Vagina (tissue), 2 donors: ENCODE measurements at regions not wholly inside any gene's neighbourhood (a gene's known extent, or its start where the extent isn't known, plus 50 kb on each side); places are given as distances from the start of the nearest gene placed in this dataset.
"Not testable (repeated sequence)": the region's sequence is repeated elsewhere in the genome, so short reads cannot be mapped to it uniquely, and the experiment has no call there.

Experiments
- DNase-seq, 2 donors: peaks; one replicate each; pipeline ENCODE4 v3.0.0-alpha.2; 2017; ENCODE audit errors: extremely low spot score in 2 of 2
- H3K27ac ChIP-seq: fragments of 200-600 bp; sonication (generic); one replicate; pipeline ENCODE4 v1.5.1; 2019
- H3K27me3 ChIP-seq: fragments of 200-600 bp; sonication (generic); one replicate; pipeline ENCODE4 v1.5.1; 2019
- H3K36me3 ChIP-seq, 2 donors: fragments of 200-600 bp; sonication (generic); one replicate each; pipeline ENCODE4 v1.5.1; 2017 to 2019
- H3K4me1 ChIP-seq: fragments of 200-600 bp; sonication (generic); one replicate; pipeline ENCODE4 v1.5.1; 2019
- H3K4me3 ChIP-seq, 2 donors: fragments of 200-600 bp; sonication (generic); 1 replicate in 1 of 2; 2 replicates in 1 of 2; pipeline ENCODE4 v1.5.1; 2016 to 2019
- H3K9me3 ChIP-seq: fragments of 200-600 bp; sonication (generic); one replicate; pipeline ENCODE4 v1.5.1; 2019
- POLR2A ChIP-seq, 2 donors: fragments of 450-650 bp; IDR thresholded peaks; one replicate each; pipeline ENCODE4 v1.6.1; 2017; ENCODE audit warnings: antibody characterized with exemption in 2 of 2, mild to moderate bottlenecking in 2 of 2, moderate library complexity in 2 of 2
- POLR2AphosphoS5 ChIP-seq, 2 donors: sonication (generic); formaldehyde crosslinking; IDR thresholded peaks; one replicate each; pipeline ENCODE4 v1.9.0; 2017; ENCODE audit warnings: antibody characterized with exemption in 2 of 2, mild to moderate bottlenecking in 2 of 2, low read depth in 1 of 2; ENCODE audit not compliant: insufficient read depth in 1 of 2
- intact Hi-C: fragments of 100-400 bp; cut with DNase I; formaldehyde crosslinking; loops from one replicate; pipeline ENCODE4 v1.15.1; 2023
- TF ChIP-seq, protein P1 (sequence below), 3 experiments: fragments of 450-650 bp in 2 of 3; fragments of 200-600 bp in 1 of 3; sonication (generic) in 1 of 3; IDR thresholded peaks; one replicate each; pipeline ENCODE4 v1.5.1; 2017 to 2019; ENCODE audit warnings: antibody characterized with exemption in 3 of 3, mild to moderate bottlenecking in 2 of 3, moderate library complexity in 2 of 3

DNA sequence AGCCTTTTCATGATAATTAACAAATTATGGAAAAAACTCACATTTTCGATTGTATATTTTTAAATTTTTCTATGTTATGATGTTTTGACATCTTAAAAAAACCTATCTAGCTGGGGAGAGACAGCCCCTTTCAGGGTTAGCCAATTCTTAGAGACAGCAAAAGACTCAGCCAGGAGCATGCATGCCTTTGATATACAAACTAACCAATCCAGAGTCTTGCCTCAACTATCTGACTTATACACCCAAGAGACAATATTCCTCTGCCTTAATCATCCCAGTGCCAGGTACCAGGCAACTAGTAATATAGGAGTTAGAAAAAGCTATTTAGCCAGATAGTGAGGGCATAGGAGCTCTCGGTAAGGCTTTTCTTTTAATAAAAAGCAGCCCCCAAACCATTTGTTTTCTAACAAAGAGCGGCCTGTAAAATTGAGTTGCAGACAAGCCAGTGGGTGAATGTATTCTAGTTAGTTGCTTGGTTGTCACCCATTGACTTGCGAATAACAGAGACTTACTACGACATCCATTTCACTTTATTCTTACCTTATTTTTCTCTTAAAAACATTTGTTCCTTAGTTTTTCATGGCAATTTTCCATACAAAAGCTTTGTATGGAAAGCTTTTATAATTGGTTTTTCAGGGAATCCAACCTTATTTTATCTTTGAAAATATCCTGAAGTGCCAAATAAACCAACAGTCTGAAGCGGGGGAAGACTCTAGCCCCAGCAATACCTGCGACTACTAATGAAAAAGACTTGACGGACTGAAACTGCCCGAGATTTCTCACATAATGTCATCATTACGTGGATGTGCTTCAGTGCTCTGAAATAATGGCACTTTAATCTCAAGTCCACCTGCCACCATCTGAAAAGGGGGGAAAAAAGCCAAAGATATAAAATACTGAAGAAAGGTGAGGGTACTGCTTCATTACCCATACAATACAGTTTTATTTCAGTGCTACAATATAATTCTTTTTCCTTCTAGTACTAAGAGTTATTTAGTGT, 64.6 kb upstream of the ATP2C1 start:
- H3K9me3 ChIP-seq, result no peaks in the 10 kb centered on the region
- no peak for DNase-seq
- no peaks in the 10 kb centered on the region for H3K4me1 ChIP-seq
- TF ChIP-seq POLR2A (IDR thresholded peaks at IDR 0.05), result no peak
- TF ChIP-seq, protein P1, sequence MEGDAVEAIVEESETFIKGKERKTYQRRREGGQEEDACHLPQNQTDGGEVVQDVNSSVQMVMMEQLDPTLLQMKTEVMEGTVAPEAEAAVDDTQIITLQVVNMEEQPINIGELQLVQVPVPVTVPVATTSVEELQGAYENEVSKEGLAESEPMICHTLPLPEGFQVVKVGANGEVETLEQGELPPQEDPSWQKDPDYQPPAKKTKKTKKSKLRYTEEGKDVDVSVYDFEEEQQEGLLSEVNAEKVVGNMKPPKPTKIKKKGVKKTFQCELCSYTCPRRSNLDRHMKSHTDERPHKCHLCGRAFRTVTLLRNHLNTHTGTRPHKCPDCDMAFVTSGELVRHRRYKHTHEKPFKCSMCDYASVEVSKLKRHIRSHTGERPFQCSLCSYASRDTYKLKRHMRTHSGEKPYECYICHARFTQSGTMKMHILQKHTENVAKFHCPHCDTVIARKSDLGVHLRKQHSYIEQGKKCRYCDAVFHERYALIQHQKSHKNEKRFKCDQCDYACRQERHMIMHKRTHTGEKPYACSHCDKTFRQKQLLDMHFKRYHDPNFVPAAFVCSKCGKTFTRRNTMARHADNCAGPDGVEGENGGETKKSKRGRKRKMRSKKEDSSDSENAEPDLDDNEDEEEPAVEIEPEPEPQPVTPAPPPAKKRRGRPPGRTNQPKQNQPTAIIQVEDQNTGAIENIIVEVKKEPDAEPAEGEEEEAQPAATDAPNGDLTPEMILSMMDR (IDR thresholded peaks at IDR 0.05), result no peak
- no peak for TF ChIP-seq POLR2AphosphoS5 (IDR thresholded peaks at IDR 0.05; ENCODE audit: insufficient read depth in 1 of 2, low read depth in 1 of 2)
- intact Hi-C loops, result no loop called here
- no peak overlapping the region for H3K4me3 ChIP-seq
- H3K27me3 ChIP-seq, result no peaks in the 10 kb centered on the region
- no peaks in the 10 kb centered on the region for H3K36me3 ChIP-seq
- no peak overlapping the region for H3K27ac ChIP-seq

DNA sequence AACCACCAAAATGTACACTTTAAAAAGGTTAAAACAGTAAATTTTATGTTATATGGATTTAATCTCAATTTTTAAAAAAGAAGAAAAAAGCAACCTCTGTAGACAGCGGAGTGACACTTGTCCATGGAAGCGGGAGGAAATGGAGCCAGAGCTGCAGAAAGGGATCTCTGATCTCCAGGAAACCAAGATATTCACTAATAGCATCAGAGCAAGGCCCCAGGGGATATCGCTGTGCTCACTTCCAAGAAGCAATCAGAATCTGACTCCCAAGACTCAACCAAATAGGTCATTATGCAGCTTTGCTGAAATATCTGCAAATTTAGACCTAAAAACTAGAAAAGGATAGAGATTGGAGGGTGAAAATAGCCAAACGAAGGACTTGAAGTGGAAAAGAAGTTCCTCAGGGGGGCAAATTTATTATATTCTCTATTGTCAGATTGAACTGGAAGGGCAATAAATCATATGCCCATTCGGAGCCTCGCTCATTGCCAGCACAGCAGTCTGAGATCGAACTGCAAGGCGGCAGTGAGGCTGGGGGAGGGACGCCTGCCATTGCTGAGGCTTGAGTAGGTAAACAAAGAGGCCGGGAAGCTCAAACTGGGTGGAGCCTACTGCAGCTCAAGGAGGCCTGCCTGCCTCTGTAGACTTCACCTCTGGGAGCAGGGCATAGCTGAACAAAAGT, 62.0 kb upstream of the ATP2C1 start:
- no peak overlapping the region for H3K27ac ChIP-seq
- H3K36me3 ChIP-seq, result no peaks in the 10 kb centered on the region
- no peak for TF ChIP-seq POLR2A (IDR thresholded peaks at IDR 0.05)
- TF ChIP-seq, protein P1 (IDR thresholded peaks at IDR 0.05), result no peak
- TF ChIP-seq POLR2AphosphoS5 (IDR thresholded peaks at IDR 0.05; ENCODE audit: insufficient read depth in 1 of 2, low read depth in 1 of 2), result no peak
- no peaks in the 10 kb centered on the region for H3K27me3 ChIP-seq
- H3K4me1 ChIP-seq, result no peaks in the 10 kb centered on the region
- no peak overlapping the region for H3K4me3 ChIP-seq
- no peak for DNase-seq
- no peaks in the 10 kb centered on the region for H3K9me3 ChIP-seq
- intact Hi-C loops, result no loop called here

DNA sequence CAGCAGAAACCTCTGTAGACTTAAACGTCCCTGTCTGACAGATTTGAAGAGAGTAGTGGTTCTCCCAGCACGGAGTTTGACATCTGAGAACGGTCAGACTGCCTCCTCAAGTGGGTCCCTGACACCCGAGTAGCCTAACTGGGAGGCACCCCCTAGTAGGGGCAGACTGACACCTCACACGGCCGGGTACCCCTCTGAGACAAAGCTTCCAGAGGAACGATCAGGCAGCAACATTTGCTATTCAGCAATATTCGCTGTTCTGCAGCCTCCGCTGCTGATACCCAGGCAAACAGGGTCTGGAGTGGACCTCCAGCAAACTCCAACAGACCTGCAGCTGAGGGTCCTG, 61.5 kb upstream of the ATP2C1 start:
- H3K4me1 ChIP-seq, DNase-seq, H3K27ac ChIP-seq, H3K36me3 ChIP-seq, intact Hi-C loops, H3K27me3 ChIP-seq, H3K4me3 ChIP-seq, H3K9me3 ChIP-seq: not testable (repeated sequence)

DNA sequence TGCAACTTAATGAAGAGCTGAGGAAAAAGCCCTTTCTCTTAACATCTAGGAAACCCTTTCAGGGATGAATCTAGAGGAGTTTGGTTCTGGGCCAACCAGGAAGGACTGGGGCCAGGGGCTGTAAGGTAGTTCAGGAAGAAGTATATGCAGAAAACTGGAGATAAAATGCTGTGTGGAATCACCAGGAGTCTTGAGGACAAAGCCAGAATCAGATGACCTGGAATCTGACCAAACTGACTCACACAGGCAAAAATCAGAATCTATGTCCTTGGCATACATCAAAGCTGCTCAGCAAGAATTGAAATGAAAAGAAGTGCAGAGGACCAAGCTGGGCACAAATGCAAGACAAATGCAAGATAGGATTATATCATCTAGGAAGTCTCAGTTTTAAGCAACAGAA, 59.4 kb upstream of the ATP2C1 start:
- Histone ChIP-seq H3K4me3 (no peak overlapping the region), H3K9me3 (no peaks in the 10 kb centered on the region), H3K36me3 (no peaks in the 10 kb centered on the region), H3K4me1 (no peaks in the 10 kb centered on the region), H3K27ac (no peak overlapping the region), H3K27me3 (no peaks in the 10 kb centered on the region)
- intact Hi-C loops, result no loop called here
- no peak for DNase-seq
- TF ChIP-seq, protein P1 (IDR thresholded peaks at IDR 0.05), result no peak
- TF ChIP-seq POLR2AphosphoS5 (IDR thresholded peaks at IDR 0.05; ENCODE audit: insufficient read depth in 1 of 2, low read depth in 1 of 2) (no peak), POLR2A (IDR thresholded peaks at IDR 0.05) (no peak)

DNA sequence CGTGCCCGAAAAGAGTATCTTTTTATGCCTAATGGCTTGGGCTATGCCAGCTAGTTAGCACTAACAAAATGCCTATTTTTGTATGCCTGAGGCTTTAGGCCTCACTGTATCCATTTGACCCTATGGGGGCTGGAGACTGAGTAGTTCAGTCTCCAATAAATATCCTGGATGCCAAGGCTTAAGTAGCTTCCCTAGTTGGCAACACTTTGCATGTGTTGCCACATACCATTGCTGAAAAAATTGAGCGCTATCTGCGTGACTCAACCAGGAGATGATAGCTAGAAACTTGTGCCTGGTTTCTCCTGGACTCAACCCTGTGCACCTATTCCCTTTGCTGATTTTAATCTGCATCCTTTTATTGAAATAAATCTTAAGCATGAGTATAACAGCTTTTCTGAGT, 58.4 kb upstream of the ATP2C1 start:
- no peak overlapping the region for H3K27ac ChIP-seq
- H3K4me1 ChIP-seq, result no peaks in the 10 kb centered on the region
- H3K4me3 ChIP-seq, result no peak overlapping the region
- intact Hi-C loops, result no loop called here
- H3K9me3 ChIP-seq, result no peaks in the 10 kb centered on the region
- no peak for DNase-seq
- H3K36me3 ChIP-seq, result no peaks in the 10 kb centered on the region
- TF ChIP-seq POLR2AphosphoS5 (IDR thresholded peaks at IDR 0.05; ENCODE audit: insufficient read depth in 1 of 2, low read depth in 1 of 2) (no peak), POLR2A (IDR thresholded peaks at IDR 0.05) (no peak)
- TF ChIP-seq, protein P1 (IDR thresholded peaks at IDR 0.05), result no peak
- no peaks in the 10 kb centered on the region for H3K27me3 ChIP-seq
